IMR-90 (cell line): ENCODE measurements at regions not wholly inside any gene's neighbourhood (a gene's known extent, or its start where the extent isn't known, plus 50 kb on each side); places are given as distances from the start of the nearest gene placed in this dataset.

Source experiments
- ATAC-seq: fragments of 200-7000 bp; cut with Tn5 transposase; 2 replicates; pipeline ENCODE4 v1.9.1; 2020; ENCODE audit warnings: low read depth, mild to moderate bottlenecking, moderate library complexity
- BruUV-seq: library from RNA; stranded (reverse); fragments of 400-500 nt; replicated peaks from 2 replicates; lab custom pipeline; 2021; lab: Mats Ljungman, UMichigan
- CTCF ChIA-PET: fragments of 300-600 bp; formaldehyde crosslinking; extraction: SDS; loops from one replicate; lab custom pipeline; 2021; ENCODE audit warnings: antibody characterized with exemption; lab: Yijun Ruan, JAX
- POLR2A ChIA-PET: fragments of 300-600 bp; sonication (Branson Sonifier 250); formaldehyde crosslinking; loops from one replicate; lab custom pipeline; 2022; ENCODE audit warnings: antibody characterized with exemption; ENCODE audit not compliant: unreplicated experiment; lab: Charles Lee
- DNase-seq: peaks from one replicate; pipeline ENCODE4 v3.0.0; 2013
- H2AFZ ChIP-seq: replicated peaks from 2 replicates; pipeline ENCODE3; 2013; ENCODE audit warnings: low read length, mild to moderate bottlenecking; ENCODE audit not compliant: poor library complexity
- H2AK5ac ChIP-seq: 2 replicates; pipeline ENCODE4 v1.6.1; 2013; ENCODE audit warnings: low read depth, low read length, inconsistent platforms
- H2AK9ac ChIP-seq: replicated peaks from 2 replicates; pipeline ENCODE3; 2013; ENCODE audit warnings: mild to moderate bottlenecking, low read depth, low read length, moderate library complexity; ENCODE audit not compliant: poor library complexity
- H2BK120ac ChIP-seq: 2 replicates; pipeline ENCODE4 v1.6.1; 2013; ENCODE audit warnings: low read depth, low read length, inconsistent platforms
- H2BK15ac ChIP-seq: 3 replicates; pipeline ENCODE4 v1.6.1; 2013; ENCODE audit warnings: low read depth, low read length, inconsistent platforms
- H2BK20ac ChIP-seq: 2 replicates; pipeline ENCODE4 v1.6.1; 2013; ENCODE audit warnings: low read depth, mild to moderate bottlenecking, inconsistent platforms, low read length, moderate library complexity
- H2BK5ac ChIP-seq: 2 replicates; pipeline ENCODE4 v1.6.1; 2013; ENCODE audit warnings: mild to moderate bottlenecking, low read depth, low read length, inconsistent platforms; ENCODE audit not compliant: poor library complexity, severe bottlenecking
- H3K14ac ChIP-seq: replicated peaks from 2 replicates; pipeline ENCODE4 v1.6.1; 2013; ENCODE audit warnings: low read depth, low read length, inconsistent platforms
- H3K18ac ChIP-seq: 2 replicates; pipeline ENCODE4 v1.6.1; 2013; ENCODE audit warnings: low read depth, low read length, control low read depth
- H3K23ac ChIP-seq: 2 replicates; pipeline ENCODE4 v1.6.1; 2013; ENCODE audit warnings: low read depth, low read length, inconsistent platforms
- H3K27ac ChIP-seq: 2 replicates; pipeline ENCODE4 v1.5.1; 2013; ENCODE audit warnings: mild to moderate bottlenecking, control low read depth, low read length; ENCODE audit not compliant: insufficient read depth
- H3K27me3 ChIP-seq: 2 replicates; pipeline ENCODE4 v1.6.1; 2013; ENCODE audit warnings: low read length; ENCODE audit not compliant: control insufficient read depth, insufficient read depth
- H3K36me3 ChIP-seq: 2 replicates; pipeline ENCODE4 v1.6.1; 2013; ENCODE audit warnings: low read length, mixed read lengths; ENCODE audit not compliant: control insufficient read depth, insufficient read depth
- H3K4ac ChIP-seq: 2 replicates; pipeline ENCODE4 v1.6.1; 2013; ENCODE audit warnings: low read depth, low read length, inconsistent platforms
- H3K4me1 ChIP-seq: 2 replicates; pipeline ENCODE4 v1.6.1; 2013; ENCODE audit warnings: low read length, mixed read lengths; ENCODE audit not compliant: control insufficient read depth, insufficient read depth
- H3K4me2 ChIP-seq: 2 replicates; pipeline ENCODE4 v1.6.1; 2013; ENCODE audit warnings: low read depth, mild to moderate bottlenecking, control low read depth, low read length, moderate library complexity
- H3K4me3 ChIP-seq: 2 replicates; pipeline ENCODE4 v1.5.1; 2013; ENCODE audit warnings: low read depth, mild to moderate bottlenecking, control low read depth, low read length, moderate library complexity; ENCODE audit not compliant: insufficient read depth
- H3K56ac ChIP-seq: 2 replicates; pipeline ENCODE4 v1.6.1; 2013; ENCODE audit warnings: low read length, inconsistent platforms; ENCODE audit not compliant: insufficient read depth; ENCODE audit errors: extremely low read depth
- H3K79me1 ChIP-seq, 2 experiments: 2 replicates each; pipeline ENCODE4 v1.6.1; 2013; ENCODE audit warnings: low read length in 2 of 2, inconsistent platforms in 1 of 2, low read depth in 1 of 2
- H3K9ac ChIP-seq: 2 replicates; pipeline ENCODE4 v1.6.1; 2013; ENCODE audit warnings: low read depth, low read length, control low read depth
- H3K9me1 ChIP-seq: 2 replicates; pipeline ENCODE4 v1.6.1; 2013; ENCODE audit warnings: low read length, inconsistent platforms; ENCODE audit not compliant: insufficient read depth
- H3K9me3 ChIP-seq: 2 replicates; pipeline ENCODE4 v1.6.1; 2013; ENCODE audit warnings: low read length; ENCODE audit not compliant: control insufficient read depth, insufficient read depth
- H4K20me1 ChIP-seq: 2 replicates; pipeline ENCODE4 v1.6.1; 2013; ENCODE audit warnings: low read length, inconsistent platforms; ENCODE audit not compliant: insufficient read depth
- H4K5ac ChIP-seq: 2 replicates; pipeline ENCODE4 v1.6.1; 2013; ENCODE audit warnings: mild to moderate bottlenecking, low read depth, low read length, control low read depth
- H4K8ac ChIP-seq, 2 experiments: 2 replicates each; pipeline ENCODE4 v1.6.1; 2013; ENCODE audit warnings: low read depth in 2 of 2, low read length in 2 of 2, control low read depth in 1 of 2, inconsistent platforms in 1 of 2
- H4K91ac ChIP-seq: 2 replicates; pipeline ENCODE4 v1.6.1; 2013; ENCODE audit warnings: low read depth, low read length, inconsistent platforms; ENCODE audit not compliant: insufficient read depth
- BHLHE40 ChIP-seq: fragments of 150-350 bp; IDR thresholded peaks from 2 replicates; pipeline ENCODE4 v1.6.1; 2016; ENCODE audit warnings: mild to moderate bottlenecking, low read depth, low read length
- CEBPB ChIP-seq: IDR thresholded peaks from 2 replicates; pipeline ENCODE4 v1.6.1; 2012; ENCODE audit warnings: low read depth, low read length, improper control_type of control experiment
- CHD1 ChIP-seq: IDR thresholded peaks from 2 replicates; pipeline ENCODE4 v1.6.1; 2012; ENCODE audit warnings: low read depth, low read length, improper control_type of control experiment
- CTCF ChIP-seq: conservative IDR thresholded peaks from 2 replicates; pipeline ENCODE4 v1.5.1; 2012; ENCODE audit warnings: mild to moderate bottlenecking, low read depth, low read length, improper control_type of control experiment
- FOS ChIP-seq: fragments of 150-350 bp; IDR thresholded peaks from 2 replicates; pipeline ENCODE4 v1.6.1; 2016; ENCODE audit warnings: low read depth, low read length
- MAFK ChIP-seq: IDR thresholded peaks from 2 replicates; pipeline ENCODE4 v1.6.1; 2012; ENCODE audit warnings: low read depth, low read length, improper control_type of control experiment
- MAZ ChIP-seq: IDR thresholded peaks from 2 replicates; pipeline ENCODE4 v1.6.1; 2012; ENCODE audit warnings: low read depth, mild to moderate bottlenecking, low read length, improper control_type of control experiment, moderate library complexity, borderline replicate concordance
- MXI1 ChIP-seq: IDR thresholded peaks from 2 replicates; pipeline ENCODE4 v1.6.1; 2012; ENCODE audit warnings: low read depth, mild to moderate bottlenecking, low read length, moderate library complexity, borderline replicate concordance
- NFE2L2 ChIP-seq: fragments of 150-350 bp; IDR thresholded peaks from 2 replicates; pipeline ENCODE4 v1.6.1; 2016; ENCODE audit warnings: low read depth, mild to moderate bottlenecking, low read length
- POLR2A ChIP-seq: IDR thresholded peaks from 2 replicates; pipeline ENCODE4 v1.6.1; 2012; ENCODE audit warnings: mild to moderate bottlenecking, low read depth, low read length
- RAD21 ChIP-seq: IDR thresholded peaks from 2 replicates; pipeline ENCODE4 v1.6.1; 2012; ENCODE audit warnings: low read length, improper control_type of control experiment
- RCOR1 ChIP-seq: IDR thresholded peaks from 2 replicates; pipeline ENCODE4 v1.6.1; 2012; ENCODE audit warnings: mild to moderate bottlenecking, low read length, improper control_type of control experiment; ENCODE audit not compliant: insufficient replicate concordance
- RFX5 ChIP-seq: IDR thresholded peaks from 2 replicates; pipeline ENCODE4 v1.8.0; 2012; ENCODE audit warnings: low read depth, mild to moderate bottlenecking, low read length, moderate library complexity
- SMC3 ChIP-seq: fragments of 150-350 bp; IDR thresholded peaks from 2 replicates; pipeline ENCODE4 v1.6.1; 2016; ENCODE audit warnings: low read depth, mild to moderate bottlenecking, antibody characterized with exemption, low read length, moderate library complexity
- WGBS, 2 experiments: methylation state at CpG; one replicate each; pipeline versions ENCODE4 v1.1.5 to v1.1.7; 2013; ENCODE audit warnings: missing lambda C conversion rate in 2 of 2; ENCODE audit not compliant: insufficient read length in 1 of 2; ENCODE audit errors: extremely low coverage in 2 of 2; 5-methylcytosine and 5-hydroxymethylcytosine counted together
- dilution Hi-C: fragments of 300-500 bp; cut with HindIII; formaldehyde crosslinking; loops from one replicate; pipeline ENCODE4 v1.14.3; 2018; ENCODE audit warnings: low sequenced_read_pairs; ENCODE audit not compliant: unreplicated experiment
- in situ Hi-C: fragments of 300-500 bp; cut with MboI; formaldehyde crosslinking; loops from 3 replicates; pipeline ENCODE4 v1.14.3; 2019; ENCODE audit warnings: low sequenced_read_pairs, inconsistent platforms, mixed read lengths
- intact Hi-C: fragments of 100-400 bp; cut with micrococcal nuclease; formaldehyde crosslinking; loops from 2 replicates; pipeline ENCODE4 v1.10.0; 2022
- TF ChIP-seq, protein P1 (sequence below): fragments of 150-350 bp; IDR thresholded peaks from 2 replicates; pipeline ENCODE4 v1.6.1; 2017; ENCODE audit warnings: mild to moderate bottlenecking, antibody characterized with exemption, low read length, low read depth
- TF ChIP-seq, protein P2 (sequence below): fragments of 150-350 bp; IDR thresholded peaks from 2 replicates; pipeline ENCODE4 v1.6.1; 2016; ENCODE audit warnings: low read depth, mild to moderate bottlenecking, low read length, moderate library complexity, borderline replicate concordance

DNA sequence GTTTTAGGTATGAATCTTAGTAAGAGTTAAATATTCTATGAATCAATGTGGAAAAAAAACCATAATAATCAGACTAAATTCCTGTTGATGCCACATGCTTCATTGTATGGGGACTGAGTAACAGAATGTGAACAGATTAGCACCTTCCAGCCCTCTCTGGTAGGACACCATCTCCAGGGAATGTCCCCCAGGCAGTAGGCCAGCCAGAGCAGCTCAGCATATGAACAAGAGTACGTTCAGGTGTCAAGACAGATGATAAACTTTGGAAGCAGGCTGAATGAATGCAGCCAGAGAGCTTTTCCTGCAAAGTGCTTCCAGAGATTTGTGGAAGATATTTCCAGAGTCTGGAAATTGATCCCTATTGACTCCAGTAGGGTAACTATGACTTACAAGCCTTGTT, 204.4 kb downstream of the RPS29 start:
- Histone ChIP-seq H3K9me1 (no peaks in the 10 kb centered on the region), H2AK5ac (no peak overlapping the region), H4K91ac (no peak overlapping the region), H3K18ac (no peak overlapping the region), H3K27me3 (no peaks in the 10 kb centered on the region), H3K23ac (no peak overlapping the region), H4K8ac (no peak overlapping the region), H3K27ac (no peak overlapping the region), H3K56ac (no peak overlapping the region), H3K9ac (no peak overlapping the region), H3K36me3 (no peaks in the 10 kb centered on the region), H4K20me1 (no peaks in the 10 kb centered on the region), H3K4me3 (no peak overlapping the region), H2AK9ac (no peak overlapping the region), H2BK20ac (no peak overlapping the region), H2BK15ac (no peak overlapping the region), H3K79me1 (no peaks in the 10 kb centered on the region), H2BK5ac (no peak overlapping the region), H3K4me2 (no peak overlapping the region), H4K5ac (no peak overlapping the region), H3K14ac (no peak overlapping the region), H2BK120ac (no peak overlapping the region), H3K4me1 (no peaks in the 10 kb centered on the region), H3K4ac (no peak overlapping the region), H2AFZ (no peak overlapping the region), H3K9me3 (no peaks in the 10 kb centered on the region)
- ATAC-seq, result no peak
- dilution Hi-C loops (no loop called here), intact Hi-C loops (no loop called here), in situ Hi-C loops (no loop called here)
- ChIA-PET CTCF (no interaction called here), POLR2A (no interaction called here)
- WGBS, 2 experiments, result no CpG with 5 or more reads among the region's 1 CpG
- no peak for TF ChIP-seq RFX5
- no peak for TF ChIP-seq BHLHE40
- TF ChIP-seq SMC3, result no peak
- no peak for TF ChIP-seq POLR2A
- TF ChIP-seq, protein P1, sequence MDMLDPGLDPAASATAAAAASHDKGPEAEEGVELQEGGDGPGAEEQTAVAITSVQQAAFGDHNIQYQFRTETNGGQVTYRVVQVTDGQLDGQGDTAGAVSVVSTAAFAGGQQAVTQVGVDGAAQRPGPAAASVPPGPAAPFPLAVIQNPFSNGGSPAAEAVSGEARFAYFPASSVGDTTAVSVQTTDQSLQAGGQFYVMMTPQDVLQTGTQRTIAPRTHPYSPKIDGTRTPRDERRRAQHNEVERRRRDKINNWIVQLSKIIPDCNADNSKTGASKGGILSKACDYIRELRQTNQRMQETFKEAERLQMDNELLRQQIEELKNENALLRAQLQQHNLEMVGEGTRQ, result no peak
- no peak for TF ChIP-seq NFE2L2
- no peak for TF ChIP-seq RCOR1
- TF ChIP-seq CTCF, result no peak
- no peak for TF ChIP-seq MAFK
- TF ChIP-seq, protein P2, sequence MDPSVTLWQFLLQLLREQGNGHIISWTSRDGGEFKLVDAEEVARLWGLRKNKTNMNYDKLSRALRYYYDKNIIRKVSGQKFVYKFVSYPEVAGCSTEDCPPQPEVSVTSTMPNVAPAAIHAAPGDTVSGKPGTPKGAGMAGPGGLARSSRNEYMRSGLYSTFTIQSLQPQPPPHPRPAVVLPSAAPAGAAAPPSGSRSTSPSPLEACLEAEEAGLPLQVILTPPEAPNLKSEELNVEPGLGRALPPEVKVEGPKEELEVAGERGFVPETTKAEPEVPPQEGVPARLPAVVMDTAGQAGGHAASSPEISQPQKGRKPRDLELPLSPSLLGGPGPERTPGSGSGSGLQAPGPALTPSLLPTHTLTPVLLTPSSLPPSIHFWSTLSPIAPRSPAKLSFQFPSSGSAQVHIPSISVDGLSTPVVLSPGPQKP, result no peak
- no peak for TF ChIP-seq MXI1
- TF ChIP-seq RAD21, result no peak
- no peak for TF ChIP-seq MAZ
- no peak for TF ChIP-seq CHD1
- TF ChIP-seq CEBPB, result no peak
- TF ChIP-seq FOS, result no peak
- no peak for DNase-seq
- no TSS peak for BruUV-seq
